ENCODE measurements at regions not wholly inside any gene's neighbourhood (a gene's known extent, or its start where the extent isn't known, plus 50 kb on each side); places are given as distances from the start of the nearest gene placed in this dataset.

- TF ChIP-seq CTCF (IDR thresholded peaks at IDR 0.05; ENCODE audit: extremely low read depth in 1 of 2, insufficient read depth in 1 of 2, low read depth in 1 of 2, low read length in 2 of 2) (no peak), POLR2AphosphoS5 (IDR thresholded peaks at IDR 0.05; ENCODE audit: insufficient read depth, low read depth, low read length) (no peak)
Measured at GRCh38 chr4:3662516-3662915, 103.7 kb upstream of the ADRA2C start.

All from endothelial cell of umbilical vein (primary cell).